ENCODE measurements at regions not wholly inside any gene's neighbourhood (a gene's known extent, or its start where the extent isn't known, plus 50 kb on each side); places are given as distances from the start of the nearest gene placed in this dataset.

- no peak for TF ChIP-seq CTCF (IDR thresholded peaks at IDR 0.05)
- TF ChIP-seq EZH2 (IDR thresholded peaks at IDR 0.05), result no peak
- no peak for TF ChIP-seq EZH2phosphoT487 (IDR thresholded peaks at IDR 0.05)
Measured at GRCh38 chr6:153801917-153802316, 237.1 kb upstream of the OPRM1 start.

Data from neural progenitor cell (in vitro differentiated cells).